CD8-positive, alpha-beta memory T cell (primary cell): ENCODE measurements at regions not wholly inside any gene's neighbourhood (a gene's known extent, or its start where the extent isn't known, plus 50 kb on each side); places are given as distances from the start of the nearest gene placed in this dataset.

Experiments used
- CTCF ChIA-PET: fragments of 350-600 bp; sonication (Branson Sonifier 250); formaldehyde crosslinking; loops from one replicate; lab custom pipeline; 2021; ENCODE audit warnings: antibody characterized with exemption; lab: Charles Lee
- POLR2A ChIA-PET: fragments of 350-600 bp; sonication (Branson Sonifier 250); formaldehyde crosslinking; loops from one replicate; lab custom pipeline; 2021; ENCODE audit warnings: antibody characterized with exemption; lab: Charles Lee
- DNase-seq, 5 donors: peaks; one replicate each; pipeline versions ENCODE4 v3.0.0 to v3.0.0-alpha.2; 2020 to 2022; ENCODE audit warnings: mixed read lengths in 1 of 5
- H3K27ac ChIP-seq: one replicate; pipeline ENCODE4 v1.7.0; 2013; ENCODE audit warnings: low read depth, mild to moderate bottlenecking, low read length, moderate library complexity
- H3K27me3 ChIP-seq: 2 replicates; pipeline ENCODE4 v1.7.0; 2013; ENCODE audit warnings: low read length, mild to moderate bottlenecking; ENCODE audit not compliant: insufficient read depth, poor library complexity, severe bottlenecking
- H3K36me3 ChIP-seq: 2 replicates; pipeline ENCODE4 v1.7.0; 2013; ENCODE audit warnings: mild to moderate bottlenecking, low read length, moderate library complexity; ENCODE audit not compliant: insufficient read depth
- H3K4me1 ChIP-seq: 2 replicates; pipeline ENCODE4 v1.7.0; 2013; ENCODE audit warnings: mild to moderate bottlenecking, low read length, moderate library complexity; ENCODE audit not compliant: insufficient read depth
- H3K4me3 ChIP-seq: 2 replicates; pipeline ENCODE4 v1.7.0; 2013; ENCODE audit warnings: mild to moderate bottlenecking, low read length
- H3K9me3 ChIP-seq: 2 replicates; pipeline ENCODE4 v1.7.0; 2013; ENCODE audit warnings: mild to moderate bottlenecking, low read length
- H3K27ac Mint-ChIP-seq, 8 donors: one replicate each; pipeline ENCODE4 v1.8.0; 2020 to 2021; ENCODE audit warnings: mixed read lengths in 8 of 8, mild to moderate bottlenecking in 6 of 8, inconsistent platforms in 3 of 8, moderate library complexity in 3 of 8
- H3K27me3 Mint-ChIP-seq, 2 donors: one replicate each; pipeline ENCODE4 v1.8.0; 2020 to 2021; ENCODE audit warnings: mixed read lengths in 2 of 2, mild to moderate bottlenecking in 1 of 2, moderate library complexity in 1 of 2
- H3K36me3 Mint-ChIP-seq, 3 donors: one replicate each; pipeline ENCODE4 v1.8.0; 2020 to 2021; ENCODE audit warnings: mixed read lengths in 3 of 3, inconsistent platforms in 1 of 3, mild to moderate bottlenecking in 1 of 3
- H3K4me1 Mint-ChIP-seq, 3 donors: one replicate each; pipeline ENCODE4 v1.8.0; 2020 to 2021; ENCODE audit warnings: mixed read lengths in 3 of 3, inconsistent platforms in 1 of 3, mild to moderate bottlenecking in 1 of 3
- H3K4me3 Mint-ChIP-seq, 7 donors: one replicate each; pipeline ENCODE4 v1.8.0; 2020 to 2021; ENCODE audit warnings: mixed read lengths in 7 of 7, mild to moderate bottlenecking in 6 of 7, moderate library complexity in 4 of 7, inconsistent platforms in 2 of 7
- H3K9me3 Mint-ChIP-seq, 5 donors: one replicate each; pipeline ENCODE4 v1.8.0; 2020 to 2022; ENCODE audit warnings: mixed read lengths in 5 of 5, mild to moderate bottlenecking in 3 of 5, moderate library complexity in 2 of 5, inconsistent platforms in 1 of 5

DNA sequence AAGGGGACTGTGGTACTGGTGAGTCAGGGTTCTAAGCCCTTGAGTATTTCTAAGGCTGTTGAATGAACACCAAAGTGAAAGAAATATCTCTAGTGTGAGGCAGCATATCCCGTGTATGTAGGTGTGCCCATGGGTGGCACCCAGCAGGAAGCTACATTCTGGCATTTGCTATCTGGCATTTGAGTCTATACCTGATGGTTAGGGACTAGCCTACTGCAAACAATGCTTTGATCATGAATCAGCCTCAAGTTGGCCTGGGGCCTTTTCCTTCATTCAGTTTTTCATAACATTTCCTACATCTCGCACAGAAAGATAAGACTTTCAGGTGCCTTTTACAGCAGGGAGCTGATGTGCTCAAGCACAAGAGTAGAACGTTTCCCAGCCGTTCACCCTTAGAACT lies 85.7 kb upstream of the E2F7 start:
- H3K4me1 ChIP-seq = no peaks in the 10 kb centered on the region
- H3K4me3 Mint-ChIP-seq = no peak overlapping the region
- no peaks in the 10 kb centered on the region for H3K36me3 Mint-ChIP-seq
- H3K4me3 ChIP-seq = no peak overlapping the region
- peaks cover 0 to 4% (median 2%) of the 10 kb centered on the region in 5 donors for H3K9me3 Mint-ChIP-seq
- no peaks in the 10 kb centered on the region for H3K4me1 Mint-ChIP-seq
- H3K27me3 ChIP-seq = no peaks in the 10 kb centered on the region
- no peak for DNase-seq
- H3K27ac Mint-ChIP-seq = no peak overlapping the region
- no peaks in the 10 kb centered on the region for H3K36me3 ChIP-seq
- H3K27me3 Mint-ChIP-seq = no peaks in the 10 kb centered on the region
- H3K9me3 ChIP-seq = no peaks in the 10 kb centered on the region
- no peak overlapping the region for H3K27ac ChIP-seq
- CTCF ChIA-PET = no interaction called here
- POLR2A ChIA-PET = no interaction called here

DNA sequence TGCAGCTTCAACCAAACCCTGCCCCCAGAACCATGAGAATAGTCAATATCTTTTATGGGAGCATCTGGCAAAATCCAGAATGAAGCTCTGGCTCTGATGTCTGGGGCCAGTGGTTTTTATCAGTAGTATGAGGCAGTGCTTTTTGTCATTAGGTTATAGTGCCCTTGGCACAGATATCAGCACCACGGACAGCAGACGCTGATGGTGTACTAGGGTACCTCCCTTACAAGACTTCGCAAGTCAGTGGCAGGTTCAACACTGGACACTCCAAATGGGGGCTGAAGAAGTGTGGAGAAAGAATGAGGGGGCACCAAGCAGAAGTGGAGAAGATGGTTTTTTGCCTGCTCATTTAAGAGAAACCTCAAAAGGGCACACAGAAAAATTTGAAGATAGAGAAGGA lies 68.2 kb upstream of the E2F7 start:
- Mint-ChIP-seq H3K27ac (peak overlapping the region in 1 of 8 donors; percentile 71), H3K9me3 (peaks cover 0 to 9% (median 0%) of the 10 kb centered on the region in 5 donors), H3K27me3 (peaks cover 0 to 2% of the 10 kb centered on the region in 2 donors), H3K4me1 (no peaks in the 10 kb centered on the region), H3K4me3 (no peak overlapping the region), H3K36me3 (no peaks in the 10 kb centered on the region)
- Histone ChIP-seq H3K27me3 (no peaks in the 10 kb centered on the region), H3K4me1 (no peaks in the 10 kb centered on the region), H3K4me3 (no peak overlapping the region), H3K36me3 (no peaks in the 10 kb centered on the region), H3K9me3 (no peaks in the 10 kb centered on the region), H3K27ac (no peak overlapping the region)
- CTCF ChIA-PET = no interaction called here
- DNase-seq = no peak
- POLR2A ChIA-PET = no interaction called here

DNA sequence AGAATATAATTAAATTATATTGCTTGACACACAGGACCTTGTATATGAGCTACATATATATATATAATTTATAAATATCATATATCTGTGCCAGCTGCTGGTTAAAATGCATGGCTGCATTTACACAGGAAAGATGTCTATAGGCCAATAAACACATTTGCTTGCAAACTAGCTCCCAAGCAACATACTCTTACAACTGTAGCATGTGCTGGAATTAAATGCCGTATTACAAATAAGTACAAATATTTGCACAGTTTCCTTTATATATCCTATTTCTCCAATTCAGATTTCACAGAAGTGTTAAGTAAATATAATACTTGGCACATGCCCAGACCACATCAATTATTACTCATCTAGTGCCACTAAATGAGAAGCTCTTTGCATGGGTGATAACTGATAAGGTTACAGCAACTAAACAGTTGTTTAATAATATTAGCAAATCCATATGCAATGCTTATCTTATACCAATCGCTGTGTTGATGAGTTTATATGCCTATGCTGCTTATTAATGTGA lies 66.7 kb upstream of the E2F7 start:
- Histone ChIP-seq H3K27ac (no peak overlapping the region), H3K4me1 (no peaks in the 10 kb centered on the region), H3K36me3 (no peaks in the 10 kb centered on the region), H3K27me3 (no peaks in the 10 kb centered on the region), H3K4me3 (no peak overlapping the region), H3K9me3 (no peaks in the 10 kb centered on the region)
- H3K4me3 Mint-ChIP-seq = no peak overlapping the region
- DNase-seq = no peak
- peaks cover 0 to 5% (median 0%) of the 10 kb centered on the region in 5 donors for H3K9me3 Mint-ChIP-seq
- CTCF ChIA-PET = no interaction called here
- POLR2A ChIA-PET = no interaction called here
- H3K27ac Mint-ChIP-seq = no peak overlapping the region
- H3K4me1 Mint-ChIP-seq = no peaks in the 10 kb centered on the region
- no peaks in the 10 kb centered on the region for H3K36me3 Mint-ChIP-seq
- H3K27me3 Mint-ChIP-seq = peaks cover 0 to 2% of the 10 kb centered on the region in 2 donors

DNA sequence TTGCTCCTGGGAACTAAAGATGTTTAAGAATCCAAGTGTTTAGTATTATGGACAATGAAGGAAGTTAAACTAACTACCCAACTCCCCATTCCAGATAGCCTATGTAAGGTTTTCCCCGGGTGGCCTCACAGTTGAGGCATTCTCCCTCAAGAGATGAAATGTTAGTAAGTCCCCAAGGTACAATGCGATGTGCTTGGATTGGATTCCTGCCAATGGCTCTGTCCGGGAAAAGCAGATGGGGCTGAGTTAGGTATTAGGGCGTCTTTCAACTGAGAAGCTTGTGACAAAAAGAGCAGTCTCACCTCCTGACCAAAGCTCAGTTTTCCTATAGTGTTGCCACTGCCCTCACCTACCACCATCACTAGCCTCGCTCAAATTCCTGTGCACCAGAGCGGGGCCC lies 64.8 kb upstream of the E2F7 start:
- H3K27ac ChIP-seq = no peak overlapping the region
- Mint-ChIP-seq H3K4me1 (no peaks in the 10 kb centered on the region), H3K4me3 (no peak overlapping the region), H3K27ac (no peak overlapping the region), H3K27me3 (no peaks in the 10 kb centered on the region), H3K9me3 (peaks cover 0 to under 1% (median 0%) of the 10 kb centered on the region in 5 donors), H3K36me3 (no peaks in the 10 kb centered on the region)
- no peak for DNase-seq
- H3K4me1 ChIP-seq = no peaks in the 10 kb centered on the region
- CTCF ChIA-PET = no interaction called here
- POLR2A ChIA-PET = no interaction called here
- H3K27me3 ChIP-seq = no peaks in the 10 kb centered on the region
- H3K36me3 ChIP-seq = no peaks in the 10 kb centered on the region
- no peak overlapping the region for H3K4me3 ChIP-seq
- H3K9me3 ChIP-seq = no peaks in the 10 kb centered on the region

DNA sequence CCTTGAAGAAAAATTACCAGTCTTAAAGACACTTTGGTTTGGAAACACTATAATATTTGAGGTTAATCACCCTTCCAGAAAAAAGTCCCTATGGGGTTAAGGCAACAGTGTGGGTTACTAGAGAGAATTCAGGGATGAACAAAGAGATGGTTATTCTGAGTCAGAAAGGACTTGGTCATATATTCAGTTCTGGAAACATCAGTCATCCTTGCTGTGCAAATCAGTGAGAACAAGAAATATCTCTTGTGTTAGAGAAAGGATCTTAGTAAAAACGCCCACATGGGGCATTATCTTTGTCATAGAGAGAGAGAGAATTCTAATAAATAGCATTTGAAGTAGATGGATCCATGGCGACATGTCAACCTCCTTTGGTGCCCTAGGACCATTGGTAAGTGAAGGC lies 59.4 kb upstream of the E2F7 start:
- peaks cover 0 to 9% of the 10 kb centered on the region in 2 donors for H3K27me3 Mint-ChIP-seq

DNA sequence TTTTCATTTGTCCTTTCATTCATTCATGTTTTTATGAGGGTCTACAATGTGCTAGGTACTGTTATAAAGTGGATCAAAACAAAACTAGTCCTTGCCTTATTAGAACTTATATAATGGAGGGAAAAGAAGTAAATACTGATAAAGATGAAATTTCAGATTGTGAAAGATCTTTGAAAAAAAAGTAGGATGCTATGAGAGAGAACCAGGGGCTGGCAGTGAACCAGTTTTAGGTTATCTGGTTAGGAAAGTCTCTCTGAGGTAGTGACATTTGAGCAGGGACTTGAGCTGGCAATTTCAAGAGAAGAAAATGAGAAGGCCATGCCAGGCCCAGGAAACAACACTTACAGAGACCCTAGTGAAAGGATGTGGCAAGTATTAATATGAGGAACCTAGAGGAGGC lies 57.3 kb upstream of the E2F7 start:
- no peak for DNase-seq
- H3K36me3 Mint-ChIP-seq = no peaks in the 10 kb centered on the region
- Histone ChIP-seq H3K27ac (no peak overlapping the region), H3K4me3 (no peak overlapping the region), H3K27me3 (no peaks in the 10 kb centered on the region), H3K9me3 (no peaks in the 10 kb centered on the region), H3K4me1 (no peaks in the 10 kb centered on the region), H3K36me3 (no peaks in the 10 kb centered on the region)
- ChIA-PET POLR2A (no interaction called here), CTCF (no interaction called here)
- H3K4me1 Mint-ChIP-seq = no peaks in the 10 kb centered on the region
- H3K4me3 Mint-ChIP-seq = no peak overlapping the region
- H3K9me3 Mint-ChIP-seq = peaks cover 0 to 3% (median 0%) of the 10 kb centered on the region in 5 donors
- peaks cover 0 to 9% of the 10 kb centered on the region in 2 donors for H3K27me3 Mint-ChIP-seq
- H3K27ac Mint-ChIP-seq = no peak overlapping the region

More for the DNA sequence above, 59.4 kb upstream of the E2F7 start:
- POLR2A ChIA-PET = no interaction called here
- H3K4me1 Mint-ChIP-seq = no peaks in the 10 kb centered on the region
- H3K27me3 ChIP-seq = no peaks in the 10 kb centered on the region
- H3K4me3 ChIP-seq = no peak overlapping the region
- H3K27ac ChIP-seq = no peak overlapping the region
- H3K9me3 Mint-ChIP-seq = peaks cover 0 to 3% (median 0%) of the 10 kb centered on the region in 5 donors
- H3K4me1 ChIP-seq = no peaks in the 10 kb centered on the region
- CTCF ChIA-PET = no interaction called here
- no peak overlapping the region for H3K27ac Mint-ChIP-seq
- no peak overlapping the region for H3K4me3 Mint-ChIP-seq
- no peaks in the 10 kb centered on the region for H3K9me3 ChIP-seq
- no peaks in the 10 kb centered on the region for H3K36me3 Mint-ChIP-seq
- H3K36me3 ChIP-seq = no peaks in the 10 kb centered on the region
- no peak for DNase-seq

DNA sequence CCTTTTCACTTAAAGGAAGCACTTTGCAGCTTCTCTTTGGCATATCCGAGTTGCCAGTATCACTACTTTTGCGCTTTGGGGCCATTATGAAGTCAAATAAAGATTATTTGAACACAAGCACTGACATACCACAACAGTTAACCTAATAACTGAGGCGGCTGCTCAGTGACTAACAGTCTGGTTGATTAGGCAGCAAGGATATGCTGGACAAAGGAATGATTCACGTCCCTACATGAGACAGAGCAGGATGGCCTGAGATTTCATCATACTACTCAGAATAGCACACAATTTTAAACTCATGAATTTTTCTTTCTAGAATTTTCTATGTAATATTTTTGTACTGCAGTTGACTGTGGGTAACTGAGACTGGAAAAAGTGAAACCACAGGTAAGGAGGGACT lies 56.9 kb upstream of the E2F7 start:
- H3K4me3 Mint-ChIP-seq = no peak overlapping the region
- H3K9me3 ChIP-seq = no peaks in the 10 kb centered on the region
- no peak overlapping the region for H3K27ac Mint-ChIP-seq
- peaks cover 0 to 3% (median 0%) of the 10 kb centered on the region in 5 donors for H3K9me3 Mint-ChIP-seq
- H3K27ac ChIP-seq = no peak overlapping the region
- no peak overlapping the region for H3K4me3 ChIP-seq
- no peaks in the 10 kb centered on the region for H3K27me3 ChIP-seq
- H3K4me1 Mint-ChIP-seq = no peaks in the 10 kb centered on the region
- H3K4me1 ChIP-seq = no peaks in the 10 kb centered on the region
- no peaks in the 10 kb centered on the region for H3K36me3 Mint-ChIP-seq
- POLR2A ChIA-PET = no interaction called here
- H3K36me3 ChIP-seq = no peaks in the 10 kb centered on the region
- no peak for DNase-seq
- CTCF ChIA-PET = no interaction called here
- peaks cover 0 to 9% of the 10 kb centered on the region in 2 donors for H3K27me3 Mint-ChIP-seq

DNA sequence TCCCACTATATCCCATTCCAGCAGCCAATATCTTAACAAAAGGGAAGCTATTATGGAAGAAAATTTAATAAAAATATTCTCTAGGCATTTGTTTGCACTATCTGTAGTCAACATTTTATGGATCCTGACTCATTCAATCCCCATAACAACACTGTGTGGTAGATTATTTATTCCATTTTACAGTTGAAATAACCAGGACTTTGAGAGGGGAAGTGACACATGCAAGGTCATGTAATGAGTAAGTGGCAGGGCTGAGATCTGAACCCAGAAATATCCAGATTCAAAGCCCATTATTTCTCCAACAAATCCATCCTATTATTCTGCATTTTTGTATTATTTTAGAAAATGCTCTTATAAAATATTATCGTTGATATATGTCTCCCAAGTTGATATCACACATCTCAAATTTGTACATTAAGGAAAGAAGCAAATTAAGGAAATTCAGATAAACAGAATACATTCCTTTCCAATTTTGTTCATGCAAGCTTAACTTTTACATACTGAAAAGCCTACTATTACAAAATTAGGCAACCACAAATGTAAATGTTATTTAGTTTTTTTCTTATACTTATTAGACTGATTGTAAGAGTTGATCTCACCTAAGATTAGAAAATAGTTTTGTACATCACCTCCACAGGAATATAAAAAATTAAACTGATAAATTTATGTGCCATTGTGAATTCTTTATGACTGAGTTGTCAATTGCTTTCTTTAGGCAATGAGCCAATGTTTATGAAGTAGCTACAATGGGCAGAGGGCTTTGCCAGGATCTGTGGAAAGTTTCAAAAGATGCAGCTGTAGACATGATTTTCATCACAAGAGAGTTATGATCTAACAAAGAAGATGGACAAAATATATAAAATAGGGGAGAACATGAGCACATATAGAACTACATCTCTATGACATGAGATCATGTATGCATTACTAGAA lies 55.1 kb upstream of the E2F7 start:
- ChIA-PET CTCF (no interaction called here), POLR2A (no interaction called here)
- H3K27me3 ChIP-seq = no peaks in the 10 kb centered on the region
- H3K27me3 Mint-ChIP-seq = peaks cover 0 to 9% of the 10 kb centered on the region in 2 donors
- H3K4me1 ChIP-seq = no peaks in the 10 kb centered on the region
- no peaks in the 10 kb centered on the region for H3K4me1 Mint-ChIP-seq
- peaks cover 0 to 3% (median 0%) of the 10 kb centered on the region in 5 donors for H3K9me3 Mint-ChIP-seq
- no peak for DNase-seq
- H3K4me3 Mint-ChIP-seq = no peak overlapping the region
- H3K27ac ChIP-seq = no peak overlapping the region
- no peak overlapping the region for H3K27ac Mint-ChIP-seq
- H3K9me3 ChIP-seq = no peaks in the 10 kb centered on the region
- H3K36me3 Mint-ChIP-seq = no peaks in the 10 kb centered on the region
- no peak overlapping the region for H3K4me3 ChIP-seq
- H3K36me3 ChIP-seq = no peaks in the 10 kb centered on the region
